Large intestine (tissue), 3 donors: ENCODE measurements at regions not wholly inside any gene's neighbourhood (a gene's known extent, or its start where the extent isn't known, plus 50 kb on each side); places are given as distances from the start of the nearest gene placed in this dataset.

Experiments used
- DNase-seq, 2 donors: peaks; one replicate each; pipeline versions ENCODE4 v3.0.0 to v3.0.0-alpha.2; 2013
- H3K27ac ChIP-seq: one replicate; pipeline ENCODE4 v1.5.1; 2013; ENCODE audit warnings: low read length
- H3K27me3 ChIP-seq: 2 replicates; pipeline ENCODE4 v1.6.1; 2013; ENCODE audit warnings: low read length; ENCODE audit not compliant: control insufficient read depth, insufficient read depth
- H3K36me3 ChIP-seq: 2 replicates; pipeline ENCODE4 v1.6.1; 2013; ENCODE audit warnings: low read length; ENCODE audit not compliant: control insufficient read depth, insufficient read depth
- H3K4me1 ChIP-seq: one replicate; pipeline ENCODE4 v1.6.1; 2013; ENCODE audit warnings: low read length; ENCODE audit not compliant: control insufficient read depth, insufficient read depth
- H3K4me3 ChIP-seq: one replicate; pipeline ENCODE4 v1.5.1; 2013; ENCODE audit warnings: low read length
- H3K9me3 ChIP-seq: one replicate; pipeline ENCODE4 v1.6.1; 2013; ENCODE audit warnings: mild to moderate bottlenecking, low read depth, low read length, moderate library complexity; ENCODE audit not compliant: control insufficient read depth
- WGBS: methylation state at CpG from one replicate; pipeline ENCODE4 v1.1.5; 2013; ENCODE audit warnings: low lambda C conversion rate; ENCODE audit not compliant: insufficient coverage; 5-methylcytosine and 5-hydroxymethylcytosine counted together

- Histone ChIP-seq H3K9me3 (no peaks in the 10 kb centered on the region), H3K27me3 (peaks cover 3% of the 10 kb centered on the region), H3K4me3 (no peak overlapping the region), H3K4me1 (no peaks in the 10 kb centered on the region), H3K27ac (no peak overlapping the region), H3K36me3 (no peaks in the 10 kb centered on the region)
- 100% methylated on average over 2 of the region's 6 CpGs for WGBS
- no peak for DNase-seq
Observed at GRCh38 chr1:25030674-25031589, 100.9 kb upstream of the RUNX3 start.

GRCh38 chr1:25030012-25030411, 99.9 kb upstream of the RUNX3 start:
- peaks cover 3% of the 10 kb centered on the region for H3K27me3 ChIP-seq
- WGBS, result no CpG with 5 or more reads among the region's 2 CpGs
- H3K9me3 ChIP-seq, result no peaks in the 10 kb centered on the region
- no peak overlapping the region for H3K4me3 ChIP-seq
- H3K36me3 ChIP-seq, result no peaks in the 10 kb centered on the region
- no peak overlapping the region for H3K27ac ChIP-seq
- no peaks in the 10 kb centered on the region for H3K4me1 ChIP-seq
- DNase-seq, result no peak

- no peak for DNase-seq
- no CpG with 5 or more reads among the region's 23 CpGs for WGBS
- Histone ChIP-seq H3K9me3 (no peaks in the 10 kb centered on the region), H3K27ac (no peak overlapping the region), H3K27me3 (peaks cover 3% of the 10 kb centered on the region), H3K36me3 (no peaks in the 10 kb centered on the region), H3K4me1 (no peaks in the 10 kb centered on the region), H3K4me3 (no peak overlapping the region)
Observed at GRCh38 chr1:25028907-25029599, 99.0 kb upstream of the RUNX3 start.

- Histone ChIP-seq H3K9me3 (no peaks in the 10 kb centered on the region), H3K36me3 (no peaks in the 10 kb centered on the region), H3K4me3 (no peak overlapping the region), H3K4me1 (no peaks in the 10 kb centered on the region), H3K27ac (no peak overlapping the region), H3K27me3 (peaks cover 3% of the 10 kb centered on the region)
- no CpG with 5 or more reads among the region's 12 CpGs for WGBS
- no peak for DNase-seq
Observed at GRCh38 chr1:25028587-25028906, 98.5 kb upstream of the RUNX3 start.

GRCh38 chr1:25027822-25028586, 97.9 kb upstream of the RUNX3 start:
- H3K9me3 ChIP-seq, result no peaks in the 10 kb centered on the region
- no peaks in the 10 kb centered on the region for H3K36me3 ChIP-seq
- no CpG with 5 or more reads among the region's 13 CpGs for WGBS
- H3K27me3 ChIP-seq, result peaks cover 3% of the 10 kb centered on the region
- H3K4me1 ChIP-seq, result no peaks in the 10 kb centered on the region
- no peak overlapping the region for H3K27ac ChIP-seq
- DNase-seq, result no peak
- H3K4me3 ChIP-seq, result no peak overlapping the region

GRCh38 chr1:25026730-25027450, 96.8 kb upstream of the RUNX3 start:
- Histone ChIP-seq H3K27me3 (peaks cover 3% of the 10 kb centered on the region), H3K4me3 (no peak overlapping the region), H3K27ac (no peak overlapping the region), H3K9me3 (no peaks in the 10 kb centered on the region), H3K36me3 (no peaks in the 10 kb centered on the region), H3K4me1 (peaks cover 2% of the 10 kb centered on the region)
- no CpG with 5 or more reads among the region's 12 CpGs for WGBS
- DNase-seq, result no peak

GRCh38 chr1:25026304-25026703, 96.2 kb upstream of the RUNX3 start:
- Histone ChIP-seq H3K9me3 (no peaks in the 10 kb centered on the region), H3K27ac (no peak overlapping the region), H3K4me1 (peaks cover 3% of the 10 kb centered on the region), H3K36me3 (no peaks in the 10 kb centered on the region), H3K4me3 (no peak overlapping the region), H3K27me3 (peaks cover 3% of the 10 kb centered on the region)
- DNase-seq, result no peak
- no CpG with 5 or more reads among the region's 4 CpGs for WGBS

GRCh38 chr1:25024615-25025350, 94.7 kb upstream of the RUNX3 start:
- DNase-seq, result no peak
- H3K36me3 ChIP-seq, result no peaks in the 10 kb centered on the region
- H3K4me1 ChIP-seq, result peaks cover 3% of the 10 kb centered on the region
- no peaks in the 10 kb centered on the region for H3K9me3 ChIP-seq
- no peak overlapping the region for H3K4me3 ChIP-seq
- no CpG with 5 or more reads among the region's 15 CpGs for WGBS
- H3K27ac ChIP-seq, result no peak overlapping the region
- H3K27me3 ChIP-seq, result peaks cover 3% of the 10 kb centered on the region

- H3K9me3 ChIP-seq, result no peaks in the 10 kb centered on the region
- H3K4me3 ChIP-seq, result no peak overlapping the region
- no CpG with 5 or more reads among the region's 5 CpGs for whole genome bisulfite sequencing
- H3K4me1 ChIP-seq, result peaks cover 3% of the 10 kb centered on the region
- H3K27me3 ChIP-seq, result no peaks in the 10 kb centered on the region
- H3K27ac ChIP-seq, result no peak overlapping the region
- no peak for DNase-seq
- H3K36me3 ChIP-seq, result no peaks in the 10 kb centered on the region
Observed at GRCh38 chr1:25023826-25024225, 93.8 kb upstream of the RUNX3 start.
